HCT116 (cell line): ENCODE measurements at regions not wholly inside any gene's neighbourhood (a gene's known extent, or its start where the extent isn't known, plus 50 kb on each side); places are given as distances from the start of the nearest gene placed in this dataset.

Experiments used
- CTCF ChIP-seq, 3 experiments: fragments of 200-600 bp in 1 of 3; sonication (generic) in 1 of 3; IDR thresholded peaks in 2 of 3; conservative IDR thresholded peaks in 1 of 3; 2 replicates each; pipeline ENCODE4 v1.5.1; 2012 to 2017; ENCODE audit warnings: low read depth in 2 of 3, low read length in 2 of 3, antibody characterized with exemption in 1 of 3, borderline replicate concordance in 1 of 3, control low read depth in 1 of 3, mild to moderate bottlenecking in 1 of 3, mixed read lengths in 1 of 3, mixed run types in 1 of 3, moderate library complexity in 1 of 3; ENCODE audit not compliant: insufficient read depth in 1 of 3
- EZH2 ChIP-seq: fragments of 200-600 bp; sonication (generic); IDR thresholded peaks from 2 replicates; pipeline ENCODE4 v1.6.1; 2017; ENCODE audit warnings: antibody characterized with exemption, mixed run types
- MAX ChIP-seq: IDR thresholded peaks from 2 replicates; pipeline ENCODE4 v1.6.1; 2012
- POLR2A ChIP-seq: IDR thresholded peaks from 2 replicates; pipeline ENCODE4 v1.7.0; 2011; ENCODE audit warnings: borderline replicate concordance; ENCODE audit not compliant: insufficient read depth, insufficient read length; ENCODE audit errors: extremely low read depth
- POLR2AphosphoS5 ChIP-seq: IDR thresholded peaks from 2 replicates; pipeline ENCODE4 v1.6.1; 2011; ENCODE audit warnings: mild to moderate bottlenecking, low read depth, low read length, moderate library complexity
- RAD21 ChIP-seq: IDR thresholded peaks from 2 replicates; pipeline ENCODE4 v1.6.1; 2012; ENCODE audit warnings: low read depth, mild to moderate bottlenecking
- REST ChIP-seq: IDR thresholded peaks from 2 replicates; pipeline ENCODE4 v1.6.1; 2012; ENCODE audit warnings: low read depth
- SRF ChIP-seq: IDR thresholded peaks from 2 replicates; pipeline ENCODE4 v1.6.1; 2012; ENCODE audit warnings: low read depth
- TCF7L2 ChIP-seq: IDR thresholded peaks from 2 replicates; pipeline ENCODE4 v1.7.0; 2011; ENCODE audit warnings: borderline replicate concordance, inconsistent platforms; ENCODE audit not compliant: insufficient read depth, insufficient read length; ENCODE audit errors: extremely low read depth
- YY1 ChIP-seq: IDR thresholded peaks from 2 replicates; pipeline ENCODE4 v1.6.1; 2011; ENCODE audit warnings: low read length, low read depth, moderate library complexity, mild to moderate bottlenecking; ENCODE audit not compliant: insufficient replicate concordance; ENCODE audit errors: extremely low read depth
- ZNF274 ChIP-seq: fragments of 200-500 bp; sonication (Bioruptor generic); IDR thresholded peaks from 2 replicates; pipeline ENCODE4 v1.6.1; 2014; ENCODE audit warnings: mild to moderate bottlenecking, low read depth, low read length, inconsistent platforms

- TF ChIP-seq POLR2A (no peak), RAD21 (no peak), ZNF274 (no peak), REST (no peak), CTCF (IDR thresholded peaks at IDR 0.05 in 2 of 3, conservative IDR thresholded peaks at IDR 0.05 in 1 of 3; ENCODE audit: borderline replicate concordance in 1 of 3, insufficient read depth in 1 of 3, low read depth in 2 of 3, low read length in 2 of 3) (no peak), MAX (no peak), EZH2 (no peak), POLR2AphosphoS5 (no peak), YY1 (no peak), SRF (no peak), TCF7L2 (no peak)
Measured at GRCh38 chr2:45184606-45185005, 175.4 kb upstream of the SIX2 start.
